ENCODE measurements at regions not wholly inside any gene's neighbourhood (a gene's known extent, or its start where the extent isn't known, plus 50 kb on each side); places are given as distances from the start of the nearest gene placed in this dataset.

- no peak for TF ChIP-seq CTCF (IDR thresholded peaks at IDR 0.05)
- no peak for TF ChIP-seq POLR2A (IDR thresholded peaks at IDR 0.05)
- TF ChIP-seq EP300 (IDR thresholded peaks at IDR 0.05) = no peak
Measured at GRCh38 chr5:36481454-36482120, 124.8 kb upstream of the SLC1A3 start.
